ENCODE measurements at regions not wholly inside any gene's neighbourhood (a gene's known extent, or its start where the extent isn't known, plus 50 kb on each side); places are given as distances from the start of the nearest gene placed in this dataset.

- TF ChIP-seq ZNF274 (IDR thresholded peaks at IDR 0.05; ENCODE audit: low read depth, low read length) (no peak), YY1 (IDR thresholded peaks at IDR 0.05; ENCODE audit: insufficient read depth, insufficient read length) (no peak)
- no peak for DNase-seq (ENCODE audit: low read depth, low spot score)
- no peaks in the 10 kb centered on the region for H3K27me3 ChIP-seq (ENCODE audit: insufficient read depth, insufficient read length)
These were observed 667.4 kb upstream of the NRP1 start for GRCh38 chr10:34001831-34002230.

GRCh38 chr10:34001087-34001580 is 666.7 kb upstream of the NRP1 start:
- Histone ChIP-seq H3K4me3 (ENCODE audit: insufficient read length, low read depth) (no peak overlapping the region), H3K27me3 (ENCODE audit: insufficient read depth, insufficient read length) (no peaks in the 10 kb centered on the region), H3K4me1 (ENCODE audit: insufficient read depth, insufficient read length) (no peaks in the 10 kb centered on the region), H3K36me3 (ENCODE audit: insufficient read depth, insufficient read length, low read length) (no peaks in the 10 kb centered on the region), H3K9ac (ENCODE audit: insufficient read length, low read depth) (no peak overlapping the region), H3K9me3 (ENCODE audit: insufficient read depth, low read length) (no peaks in the 10 kb centered on the region)
- DNase-seq (ENCODE audit: low read depth, low spot score), result no peak
- no peak for TF ChIP-seq YY1 (IDR thresholded peaks at IDR 0.05; ENCODE audit: insufficient read depth, insufficient read length)
- no peak for TF ChIP-seq SUZ12 (IDR thresholded peaks at IDR 0.05; ENCODE audit: extremely low read depth, insufficient read depth, insufficient read length)
- TF ChIP-seq ZNF274 (IDR thresholded peaks at IDR 0.05; ENCODE audit: low read depth, low read length), result no peak

More at GRCh38 chr10:34001831-34002230, 667.4 kb upstream of the NRP1 start:
- H3K9me3 ChIP-seq (ENCODE audit: insufficient read depth, low read length), result no peaks in the 10 kb centered on the region
- H3K4me1 ChIP-seq (ENCODE audit: insufficient read depth, insufficient read length), result no peaks in the 10 kb centered on the region
- no peak overlapping the region for H3K4me3 ChIP-seq (ENCODE audit: insufficient read length, low read depth)
- no peaks in the 10 kb centered on the region for H3K36me3 ChIP-seq (ENCODE audit: insufficient read depth, insufficient read length, low read length)
- H3K9ac ChIP-seq (ENCODE audit: insufficient read length, low read depth), result no peak overlapping the region

DNA sequence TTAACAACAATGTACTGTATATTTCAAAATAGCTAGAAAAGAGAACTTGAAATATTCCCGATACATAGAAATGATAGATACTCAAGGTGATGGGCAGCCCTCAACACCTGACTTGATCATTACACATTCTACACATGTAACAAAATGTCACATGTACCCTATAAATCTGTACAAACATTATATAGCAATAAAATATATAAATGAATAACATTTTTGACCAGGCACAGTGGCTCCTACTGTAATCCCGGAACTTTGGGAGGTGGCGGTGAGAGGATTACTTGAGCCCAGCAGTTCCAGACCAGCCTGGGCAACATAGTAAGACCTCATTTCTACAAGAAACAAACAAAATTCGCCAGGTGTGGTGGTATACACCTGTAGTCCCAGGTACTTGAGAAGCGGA is 659.5 kb upstream of the NRP1 start:
- no peak overlapping the region for H3K4me3 ChIP-seq (ENCODE audit: insufficient read length, low read depth)
- H3K27me3 ChIP-seq (ENCODE audit: insufficient read depth, insufficient read length), result no peaks in the 10 kb centered on the region
- TF ChIP-seq SUZ12 (IDR thresholded peaks at IDR 0.05; ENCODE audit: extremely low read depth, insufficient read depth, insufficient read length), result no peak
- TF ChIP-seq ZNF274 (IDR thresholded peaks at IDR 0.05; ENCODE audit: low read depth, low read length), result no peak
- TF ChIP-seq YY1 (IDR thresholded peaks at IDR 0.05; ENCODE audit: insufficient read depth, insufficient read length), result no peak
- H3K9ac ChIP-seq (ENCODE audit: insufficient read length, low read depth), result no peak overlapping the region
- no peaks in the 10 kb centered on the region for H3K9me3 ChIP-seq (ENCODE audit: insufficient read depth, low read length)
- H3K4me1 ChIP-seq (ENCODE audit: insufficient read depth, insufficient read length), result no peaks in the 10 kb centered on the region
- no peak for DNase-seq (ENCODE audit: low read depth, low spot score)
- no peaks in the 10 kb centered on the region for H3K36me3 ChIP-seq (ENCODE audit: insufficient read depth, insufficient read length, low read length)

DNA sequence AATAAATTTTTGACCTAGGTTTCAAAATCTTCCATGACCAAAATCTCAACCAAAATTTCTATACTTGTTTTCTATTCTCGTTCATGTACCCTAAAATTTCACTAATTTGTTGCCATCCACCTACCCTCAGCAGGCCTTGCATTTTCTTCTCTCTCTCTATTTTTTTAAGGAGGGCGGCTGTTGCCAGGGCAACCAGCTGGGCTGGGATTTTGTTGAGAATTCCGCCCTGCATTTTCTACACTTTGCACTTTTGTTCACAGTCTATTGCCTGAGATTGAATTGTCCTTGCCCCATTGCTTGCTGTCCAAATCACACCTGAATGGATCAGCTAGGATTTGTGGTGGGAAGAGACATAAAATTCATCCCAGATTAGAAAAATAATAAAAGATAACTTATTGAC is 657.5 kb upstream of the NRP1 start:
- DNase-seq (ENCODE audit: low read depth, low spot score), result no peak
- no peak for TF ChIP-seq SUZ12 (IDR thresholded peaks at IDR 0.05; ENCODE audit: extremely low read depth, insufficient read depth, insufficient read length)
- TF ChIP-seq YY1 (IDR thresholded peaks at IDR 0.05; ENCODE audit: insufficient read depth, insufficient read length), result no peak
- no peak for TF ChIP-seq ZNF274 (IDR thresholded peaks at IDR 0.05; ENCODE audit: low read depth, low read length)

GRCh38 chr10:33986515-33986914 is 652.0 kb upstream of the NRP1 start:
- Histone ChIP-seq H3K4me1 (ENCODE audit: insufficient read depth, insufficient read length) (no peaks in the 10 kb centered on the region), H3K36me3 (ENCODE audit: insufficient read depth, insufficient read length, low read length) (no peaks in the 10 kb centered on the region), H3K9ac (ENCODE audit: insufficient read length, low read depth) (no peak overlapping the region), H3K27me3 (ENCODE audit: insufficient read depth, insufficient read length) (no peaks in the 10 kb centered on the region), H3K9me3 (ENCODE audit: insufficient read depth, low read length) (no peaks in the 10 kb centered on the region), H3K4me3 (ENCODE audit: insufficient read length, low read depth) (no peak overlapping the region)
- no peak for DNase-seq (ENCODE audit: low read depth, low spot score)
- TF ChIP-seq ZNF274 (IDR thresholded peaks at IDR 0.05; ENCODE audit: low read depth, low read length) (no peak), YY1 (IDR thresholded peaks at IDR 0.05; ENCODE audit: insufficient read depth, insufficient read length) (no peak), SUZ12 (IDR thresholded peaks at IDR 0.05; ENCODE audit: extremely low read depth, insufficient read depth, insufficient read length) (no peak)

More for the DNA sequence above, 657.5 kb upstream of the NRP1 start:
- H3K9me3 ChIP-seq (ENCODE audit: insufficient read depth, low read length), result no peaks in the 10 kb centered on the region
- H3K36me3 ChIP-seq (ENCODE audit: insufficient read depth, insufficient read length, low read length), result no peaks in the 10 kb centered on the region
- H3K9ac ChIP-seq (ENCODE audit: insufficient read length, low read depth), result no peak overlapping the region
- H3K4me3 ChIP-seq (ENCODE audit: insufficient read length, low read depth), result no peak overlapping the region
- H3K4me1 ChIP-seq (ENCODE audit: insufficient read depth, insufficient read length), result no peaks in the 10 kb centered on the region
- no peaks in the 10 kb centered on the region for H3K27me3 ChIP-seq (ENCODE audit: insufficient read depth, insufficient read length)

DNA sequence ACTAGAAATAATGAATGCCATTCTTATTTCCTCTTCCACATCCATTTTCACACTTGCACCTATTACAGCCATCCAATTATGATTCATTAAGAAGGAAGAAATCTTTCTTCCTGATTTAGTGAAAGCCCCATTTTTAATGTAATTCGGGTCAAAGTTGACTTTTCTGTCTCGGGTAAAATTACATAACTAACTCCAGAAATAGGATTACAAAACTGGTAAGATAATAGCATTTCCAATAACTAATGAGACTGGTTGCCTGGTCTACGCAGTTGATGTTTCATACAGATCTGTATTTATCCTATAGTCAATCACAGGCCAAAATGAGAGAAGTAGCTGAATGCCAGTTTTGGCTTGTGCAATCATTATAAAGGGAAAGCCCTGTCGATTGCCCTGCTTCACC is 651.5 kb upstream of the NRP1 start:
- TF ChIP-seq ZNF274 (IDR thresholded peaks at IDR 0.05; ENCODE audit: low read depth, low read length) (no peak), SUZ12 (IDR thresholded peaks at IDR 0.05; ENCODE audit: extremely low read depth, insufficient read depth, insufficient read length) (no peak), YY1 (IDR thresholded peaks at IDR 0.05; ENCODE audit: insufficient read depth, insufficient read length) (no peak)
- Histone ChIP-seq H3K9me3 (ENCODE audit: insufficient read depth, low read length) (no peaks in the 10 kb centered on the region), H3K36me3 (ENCODE audit: insufficient read depth, insufficient read length, low read length) (no peaks in the 10 kb centered on the region), H3K4me1 (ENCODE audit: insufficient read depth, insufficient read length) (no peaks in the 10 kb centered on the region), H3K4me3 (ENCODE audit: insufficient read length, low read depth) (no peak overlapping the region), H3K27me3 (ENCODE audit: insufficient read depth, insufficient read length) (no peaks in the 10 kb centered on the region), H3K9ac (ENCODE audit: insufficient read length, low read depth) (no peak overlapping the region)
- no peak for DNase-seq (ENCODE audit: low read depth, low spot score)

- Histone ChIP-seq H3K4me3 (ENCODE audit: insufficient read length, low read depth) (no peak overlapping the region), H3K36me3 (ENCODE audit: insufficient read depth, insufficient read length, low read length) (no peaks in the 10 kb centered on the region), H3K9ac (ENCODE audit: insufficient read length, low read depth) (no peak overlapping the region), H3K27me3 (ENCODE audit: insufficient read depth, insufficient read length) (no peaks in the 10 kb centered on the region), H3K9me3 (ENCODE audit: insufficient read depth, low read length) (no peaks in the 10 kb centered on the region), H3K4me1 (ENCODE audit: insufficient read depth, insufficient read length) (no peaks in the 10 kb centered on the region)
- DNase-seq (ENCODE audit: low read depth, low spot score), result no peak
- TF ChIP-seq SUZ12 (IDR thresholded peaks at IDR 0.05; ENCODE audit: extremely low read depth, insufficient read depth, insufficient read length), result no peak
- TF ChIP-seq YY1 (IDR thresholded peaks at IDR 0.05; ENCODE audit: insufficient read depth, insufficient read length), result no peak
- no peak for TF ChIP-seq ZNF274 (IDR thresholded peaks at IDR 0.05; ENCODE audit: low read depth, low read length)
These were observed 648.5 kb upstream of the NRP1 start for GRCh38 chr10:33982995-33983394.

Data from NT2/D1 (cell line).